Stomach (tissue), 8 donors: ENCODE measurements at regions not wholly inside any gene's neighbourhood (a gene's known extent, or its start where the extent isn't known, plus 50 kb on each side); places are given as distances from the start of the nearest gene placed in this dataset.
"Not testable (repeated sequence)": the region's sequence is repeated elsewhere in the genome, so short reads cannot be mapped to it uniquely, and the experiment has no call there.

Experiments used
- DNase-seq, 2 donors: peaks; one replicate each; pipeline versions ENCODE4 v3.0.0 to v3.0.0-alpha.2; 2013 to 2019
- H3K27ac ChIP-seq, 5 donors: fragments of 200-600 bp in 4 of 5; sonication (generic) in 4 of 5; one replicate each; pipeline ENCODE4 v1.5.1; 2013 to 2019; ENCODE audit warnings: mild to moderate bottlenecking in 1 of 5, moderate library complexity in 1 of 5
- H3K27me3 ChIP-seq, 3 donors: fragments of 200-600 bp; sonication (generic); one replicate each; pipeline ENCODE4 v1.5.1; 2017 to 2019; ENCODE audit warnings: mixed run types in 1 of 3
- H3K36me3 ChIP-seq, 4 donors: fragments of 200-600 bp; sonication (generic); 1 replicate in 3 of 4; 2 replicates in 1 of 4; pipeline ENCODE4 v1.5.1; 2016 to 2019
- H3K4me1 ChIP-seq, 4 donors: fragments of 200-600 bp; sonication (generic); one replicate each; pipeline ENCODE4 v1.5.1; 2016 to 2019
- H3K4me3 ChIP-seq, 4 donors: fragments of 200-600 bp; sonication (generic) in 3 of 4; one replicate each; pipeline ENCODE4 v1.5.1; 2016 to 2019; ENCODE audit warnings: mild to moderate bottlenecking in 1 of 4
- H3K9me3 ChIP-seq, 4 donors: fragments of 200-600 bp; sonication (generic); one replicate each; pipeline ENCODE4 v1.5.1; 2016 to 2019
- CTCF ChIP-seq, 7 experiments: fragments of 450-650 bp in 4 of 7; fragments of 200-600 bp in 3 of 7; sonication (generic) in 3 of 7; IDR thresholded peaks; one replicate each; pipeline ENCODE4 v1.5.1; 2016 to 2019; ENCODE audit warnings: antibody characterized with exemption in 7 of 7, control low read depth in 2 of 7, mild to moderate bottlenecking in 1 of 7
- EP300 ChIP-seq: sonication (generic); formaldehyde crosslinking; IDR thresholded peaks from one replicate; pipeline ENCODE4 v1.6.1; 2017; ENCODE audit warnings: antibody characterized with exemption
- POLR2A ChIP-seq, 4 donors: fragments of 450-650 bp; IDR thresholded peaks; one replicate each; pipeline ENCODE4 v1.6.1; 2016; ENCODE audit warnings: antibody characterized with exemption in 4 of 4, control low read depth in 2 of 4, mild to moderate bottlenecking in 1 of 4, moderate library complexity in 1 of 4
- POLR2AphosphoS5 ChIP-seq, 3 donors: sonication (generic); formaldehyde crosslinking; IDR thresholded peaks; one replicate each; pipeline ENCODE4 v1.6.1; 2016; ENCODE audit warnings: antibody characterized with exemption in 3 of 3
- WGBS, 5 donors: extraction: QIAGEN DNeasy Blood & Tissue Kit in 3 of 5; methylation state at CpG; one replicate each; pipeline versions ENCODE4 v1.1.5 to v1.1.7; 2013 to 2018; 5-methylcytosine and 5-hydroxymethylcytosine counted together
- intact Hi-C: fragments of 100-400 bp; cut with DNase I; formaldehyde crosslinking; loops from one replicate; pipeline ENCODE4 v1.15.1; 2023; ENCODE audit warnings: low total_unique reads
- donor health status: healthy with polysubstance abuse.
- donor health status: Bipolar disorder and iron deficiency.
- donor health status: healthy.

- Histone ChIP-seq H3K4me1 (no peaks in the 10 kb centered on the region), H3K27me3 (no peaks in the 10 kb centered on the region), H3K27ac (no peak overlapping the region), H3K9me3 (no peaks in the 10 kb centered on the region), H3K4me3 (no peak overlapping the region), H3K36me3 (no peaks in the 10 kb centered on the region)
- intact Hi-C loops = no loop called here
- DNase-seq = no peak
- TF ChIP-seq CTCF (IDR thresholded peaks at IDR 0.05) (no peak), EP300 (no peak), POLR2AphosphoS5 (IDR thresholded peaks at IDR 0.05) (no peak), POLR2A (IDR thresholded peaks at IDR 0.05) (no peak)
- 67 to 81% (median 77%) methylated on average over 2 of the region's 2 CpGs for WGBS, 5 donors
Measured at GRCh38 chr17:14432079-14432478, 131.2 kb downstream of the HS3ST3B1 start.

GRCh38 chr17:14429084-14429483, 128.2 kb downstream of the HS3ST3B1 start:
- H3K27me3 ChIP-seq = no peaks in the 10 kb centered on the region
- no peaks in the 10 kb centered on the region for H3K4me1 ChIP-seq
- TF ChIP-seq POLR2AphosphoS5 (IDR thresholded peaks at IDR 0.05) (no peak), CTCF (IDR thresholded peaks at IDR 0.05) (no peak), EP300 (no peak), POLR2A (IDR thresholded peaks at IDR 0.05) (no peak)
- intact Hi-C loops = no loop called here
- H3K27ac ChIP-seq = no peak overlapping the region
- H3K36me3 ChIP-seq = no peaks in the 10 kb centered on the region
- H3K9me3 ChIP-seq = no peaks in the 10 kb centered on the region
- H3K4me3 ChIP-seq = no peak overlapping the region
- DNase-seq = no peak
- WGBS, 5 donors = 84 to 92% (median 90%) methylated on average over 2 of the region's 2 CpGs

GRCh38 chr17:14428648-14429029, 127.8 kb downstream of the HS3ST3B1 start:
- peak in 1 of 2 donors; percentile 20 for DNase-seq
- WGBS, 5 donors = 0 to 28% (median 17%) methylated on average over 1 of the region's 1 CpG
- no peak for TF ChIP-seq EP300
- no peak for TF ChIP-seq POLR2AphosphoS5 (IDR thresholded peaks at IDR 0.05)
- no peak for TF ChIP-seq CTCF (IDR thresholded peaks at IDR 0.05)
- no peak for TF ChIP-seq POLR2A (IDR thresholded peaks at IDR 0.05)
- no peaks in the 10 kb centered on the region for H3K27me3 ChIP-seq
- H3K27ac ChIP-seq = no peak overlapping the region
- intact Hi-C loops = no loop called here
- no peaks in the 10 kb centered on the region for H3K36me3 ChIP-seq
- no peak overlapping the region for H3K4me3 ChIP-seq
- no peaks in the 10 kb centered on the region for H3K4me1 ChIP-seq
- no peaks in the 10 kb centered on the region for H3K9me3 ChIP-seq

- TF ChIP-seq POLR2AphosphoS5 (IDR thresholded peaks at IDR 0.05) = no peak
- no peak for TF ChIP-seq POLR2A (IDR thresholded peaks at IDR 0.05)
- TF ChIP-seq CTCF (IDR thresholded peaks at IDR 0.05) = no peak
- TF ChIP-seq EP300 = no peak
- 40 to 52% (median 50%) methylated on average over 14 of the region's 14 CpGs for WGBS, 5 donors
- Histone ChIP-seq H3K9me3 (no peaks in the 10 kb centered on the region), H3K4me1 (no peaks in the 10 kb centered on the region), H3K27me3 (no peaks in the 10 kb centered on the region), H3K27ac (no peak overlapping the region), H3K36me3 (no peaks in the 10 kb centered on the region), H3K4me3 (no peak overlapping the region)
- peak in 1 of 2 donors; percentile 60 for DNase-seq
- intact Hi-C loops = no loop called here
Measured at GRCh38 chr17:14427900-14428647, 127.2 kb downstream of the HS3ST3B1 start.

- intact Hi-C loops, H3K36me3 ChIP-seq, H3K27me3 ChIP-seq, H3K9me3 ChIP-seq, H3K27ac ChIP-seq, H3K4me3 ChIP-seq, H3K4me1 ChIP-seq, DNase-seq: not testable (repeated sequence)
- 80 to 94% (median 89%) methylated on average over 8 of the region's 8 CpGs for WGBS, 5 donors
Measured at GRCh38 chr17:14423156-14423555, 122.3 kb downstream of the HS3ST3B1 start.
